Embryonic facial prominence (tissue), 1 donor: ENCODE measurements at regions not wholly inside any gene's neighbourhood (a gene's known extent, or its start where the extent isn't known, plus 50 kb on each side); places are given as distances from the start of the nearest gene placed in this dataset.
"Not testable (repeated sequence)": the region's sequence is repeated elsewhere in the genome, so short reads cannot be mapped to it uniquely, and the experiment has no call there.

Source experiments
- DNase-seq: peaks from one replicate; pipeline ENCODE4 v3.0.0-alpha.2; 2016; ENCODE audit errors: extremely low spot score

DNA sequence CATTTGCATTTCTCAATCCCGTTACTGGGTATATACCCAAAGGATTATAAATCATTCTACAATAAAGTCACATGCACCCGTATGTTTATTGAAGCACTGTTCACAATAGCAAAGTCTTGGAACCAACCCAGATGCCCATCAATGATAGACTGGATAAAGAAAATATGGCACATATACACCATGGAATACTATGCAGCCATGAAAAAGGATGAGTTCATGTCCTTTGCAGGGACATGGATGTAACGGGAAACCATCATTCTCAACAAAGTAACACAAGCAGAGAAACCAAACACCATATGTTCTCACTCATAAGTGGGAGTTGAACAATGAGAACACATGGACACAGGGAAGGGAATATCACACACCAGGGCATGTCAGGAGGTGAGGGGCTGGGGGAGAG is 630.4 kb downstream of the GATA3 start:
- not testable (repeated sequence) for DNase-seq

DNA sequence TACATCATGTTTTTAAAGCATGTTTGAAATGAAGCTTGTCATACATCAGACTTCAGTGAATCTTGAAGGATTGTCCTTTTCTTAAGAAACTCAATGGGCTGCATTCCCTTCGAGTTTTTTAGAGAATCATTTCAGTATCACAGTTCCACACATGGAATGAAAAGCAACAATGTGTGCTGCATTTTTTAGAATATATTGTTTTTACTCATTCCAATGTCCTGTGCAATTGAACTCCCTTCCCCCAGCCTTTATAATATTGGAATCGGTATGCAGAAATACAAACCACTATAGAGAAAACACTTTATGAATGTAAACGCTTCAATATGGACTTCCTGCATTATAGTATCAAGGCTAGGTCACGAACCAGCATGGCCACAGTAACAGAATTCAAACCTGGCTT is 634.4 kb downstream of the GATA3 start:
- no peak for DNase-seq

DNA sequence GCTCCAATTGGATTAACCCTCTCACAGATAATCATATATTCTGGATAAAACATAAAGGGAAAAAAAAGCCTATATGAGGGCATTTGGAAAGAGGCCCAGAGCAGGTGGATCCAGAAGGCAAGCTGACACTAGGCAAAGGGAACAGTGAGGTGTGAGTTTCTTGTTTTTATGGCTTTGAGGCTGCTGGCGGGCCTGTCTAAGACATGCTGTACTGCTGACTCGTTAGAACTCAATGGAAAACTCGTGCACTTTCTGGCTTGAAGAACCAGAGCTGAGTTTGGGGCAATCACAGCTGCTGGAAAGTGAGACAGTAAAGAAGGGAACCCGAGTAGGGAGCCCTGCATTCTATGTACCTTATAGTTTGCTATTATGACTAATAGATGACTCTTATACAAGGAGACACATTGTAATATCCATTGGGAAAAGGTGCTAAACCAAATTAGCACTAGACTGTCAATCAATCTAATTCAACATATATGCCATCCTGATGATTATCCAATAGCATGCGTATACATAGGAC is 637.1 kb downstream of the GATA3 start:
- no peak for DNase-seq

DNA sequence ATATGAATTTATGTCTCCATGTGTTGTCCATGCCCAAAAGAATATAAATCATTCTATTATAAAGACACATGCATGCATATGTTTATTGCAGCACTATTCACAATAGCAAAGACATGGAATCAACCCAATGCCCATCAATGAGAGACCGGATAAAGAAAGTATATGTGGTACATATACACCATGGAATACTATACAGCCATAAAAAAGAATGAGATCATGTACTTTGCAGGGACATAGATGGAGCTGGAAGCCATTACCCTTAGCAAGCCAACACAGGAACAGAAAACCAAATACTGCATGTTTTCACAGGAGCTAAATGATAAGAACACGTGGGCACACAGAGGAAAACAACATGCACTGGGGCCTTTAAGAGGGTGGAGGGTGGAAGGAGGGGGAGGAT is 639.1 kb downstream of the GATA3 start:
- DNase-seq: not testable (repeated sequence)

DNA sequence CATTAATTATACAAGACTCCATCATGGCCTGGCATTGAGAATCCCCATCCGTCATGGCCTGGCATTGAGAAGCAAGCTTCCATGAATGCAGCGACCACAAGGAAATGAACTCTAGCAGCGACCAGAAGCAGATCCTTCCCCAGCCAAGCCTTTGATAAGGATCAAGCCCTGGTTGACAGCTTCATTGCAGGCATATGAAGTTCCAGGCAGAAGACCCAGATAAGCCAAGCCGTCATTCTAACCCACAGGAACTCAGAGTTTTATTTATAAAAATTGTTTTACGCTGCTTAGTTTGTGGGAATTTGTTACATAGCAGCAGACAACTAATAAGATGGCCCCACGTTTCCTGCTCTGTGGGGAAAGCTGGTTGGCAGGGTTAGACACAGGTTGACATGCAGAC is 642.3 kb downstream of the GATA3 start:
- DNase-seq: no peak

DNA sequence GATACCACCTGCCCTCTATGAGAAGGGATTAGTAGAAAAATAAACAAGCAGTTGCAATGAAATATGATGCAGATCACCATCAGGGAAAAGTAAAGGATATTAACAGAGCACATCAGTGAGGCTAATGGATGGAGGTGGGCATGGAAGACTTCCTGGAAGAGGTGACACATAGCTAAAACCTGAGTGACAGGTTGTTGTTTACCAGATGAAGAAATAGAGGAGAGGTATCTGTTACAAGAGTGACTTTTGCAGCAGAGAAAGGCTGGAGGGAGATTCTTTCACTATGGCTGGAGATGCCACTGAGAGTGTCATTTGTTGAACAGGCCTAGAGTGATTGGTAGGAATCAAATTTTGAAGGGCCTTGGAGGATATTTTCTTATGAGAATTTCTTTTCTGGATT is 646.2 kb downstream of the GATA3 start:
- no peak for DNase-seq

DNA sequence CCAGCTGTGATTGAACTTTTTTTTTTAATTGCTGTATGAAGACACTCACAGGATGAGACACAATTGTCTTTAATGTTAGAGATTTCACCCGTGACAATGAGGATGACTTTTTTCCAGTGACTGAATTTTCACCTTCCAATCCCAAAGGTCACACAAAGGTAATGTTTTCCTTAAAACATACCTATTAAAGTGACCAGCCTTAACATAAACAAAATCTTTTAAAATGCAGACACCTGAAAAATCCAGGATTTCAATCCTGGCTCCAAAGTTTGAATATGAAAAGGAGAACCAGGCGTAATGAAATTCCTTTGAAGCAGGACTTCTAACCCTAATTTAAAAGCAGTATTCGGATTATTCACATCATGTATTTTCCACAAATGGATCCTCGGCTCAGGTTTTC is 647.7 kb downstream of the GATA3 start:
- DNase-seq: no peak

DNA sequence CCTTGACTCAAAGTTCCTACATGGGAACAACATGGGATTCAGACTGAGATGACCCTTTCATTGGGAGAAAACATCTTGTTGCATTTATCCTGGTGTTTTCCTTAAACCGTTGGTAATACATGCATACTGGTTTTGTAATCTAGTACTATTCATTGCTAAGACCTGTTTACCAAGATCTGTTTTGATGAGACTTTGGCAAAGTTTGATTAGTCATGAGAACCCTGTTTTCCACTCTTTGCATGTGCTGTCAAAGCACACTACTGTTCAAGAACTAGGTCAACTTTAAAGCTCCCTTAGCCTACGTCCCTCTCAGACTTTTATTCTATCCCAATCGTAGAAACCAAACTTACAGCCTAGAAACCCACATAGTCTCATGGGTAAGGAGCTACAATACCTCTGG is 650.9 kb downstream of the GATA3 start:
- no peak for DNase-seq

DNA sequence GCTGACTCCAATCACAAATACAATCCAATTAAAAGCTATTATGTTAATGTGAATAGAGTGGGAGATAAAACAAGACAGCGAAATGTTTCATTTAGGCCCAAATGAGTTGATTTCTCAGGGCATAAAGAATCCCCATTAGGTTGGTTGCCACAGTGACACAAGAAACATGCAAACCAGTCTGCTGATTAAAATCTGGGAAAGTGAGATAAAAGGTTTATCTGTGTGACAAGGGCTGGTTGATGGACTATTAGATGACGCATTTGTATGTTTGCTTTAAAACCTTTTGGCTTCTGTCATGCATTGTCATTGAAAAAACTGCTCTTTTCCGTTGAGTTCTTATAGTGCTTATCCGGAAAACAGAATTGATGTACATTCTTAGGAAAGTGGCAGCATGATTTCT is 658.2 kb downstream of the GATA3 start:
- no peak for DNase-seq

DNA sequence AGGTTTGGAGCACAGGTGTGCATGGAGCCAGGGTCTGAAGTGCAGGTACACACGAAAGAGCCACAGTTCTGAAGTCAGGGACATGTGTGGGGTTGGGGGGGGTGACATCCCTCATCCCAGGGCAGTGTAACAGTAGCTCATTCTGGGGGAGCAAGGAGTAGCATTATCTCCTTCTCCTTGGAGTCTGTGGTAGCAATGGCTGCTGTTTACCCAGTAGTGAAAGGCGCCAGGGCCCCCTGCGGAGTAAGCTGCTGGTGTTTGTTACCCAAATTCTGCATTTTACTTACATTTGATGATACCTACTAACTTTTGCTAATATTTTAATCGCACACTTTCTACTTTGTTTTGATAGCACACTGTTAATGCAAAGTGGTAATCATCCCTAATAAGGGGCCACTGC is 665.5 kb downstream of the GATA3 start:
- no peak for DNase-seq

DNA sequence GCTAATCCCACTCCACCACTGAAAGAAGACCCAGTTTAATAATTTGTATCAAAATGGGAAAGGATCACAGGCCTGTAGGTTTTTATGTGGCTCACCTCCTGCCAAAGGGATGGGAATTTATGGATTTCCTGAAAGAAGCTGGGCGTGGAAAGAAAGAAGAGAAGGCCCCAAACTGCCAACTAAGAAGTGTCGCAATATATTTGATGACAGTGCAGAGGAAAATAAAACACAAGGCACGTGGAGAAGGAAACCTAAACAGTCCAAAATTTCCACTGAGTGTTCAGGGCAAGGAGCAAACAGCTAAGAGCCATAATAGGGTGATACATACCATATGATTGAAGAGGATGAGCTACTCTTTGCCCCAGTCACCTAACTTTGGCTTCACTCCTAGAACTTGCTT is 667.2 kb downstream of the GATA3 start:
- no peak for DNase-seq

DNA sequence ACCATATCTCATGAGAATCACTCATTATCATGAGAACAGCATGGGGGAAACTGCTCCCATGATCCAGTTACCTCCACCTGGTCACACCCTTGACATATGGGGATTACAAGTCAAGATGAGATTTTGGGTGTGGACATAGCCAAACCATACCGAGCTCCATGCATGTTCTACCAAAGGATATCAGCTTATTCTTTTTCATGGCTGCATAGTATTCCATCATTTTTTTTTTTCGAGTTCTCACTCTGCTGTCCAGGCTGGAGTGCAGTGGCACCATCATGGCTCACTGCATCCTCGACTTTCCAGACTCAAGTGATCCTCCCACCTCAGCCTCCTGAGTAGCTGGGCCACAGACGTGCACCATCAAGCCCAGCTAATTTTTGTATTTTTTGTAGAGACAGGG is 668.3 kb downstream of the GATA3 start:
- no peak for DNase-seq

DNA sequence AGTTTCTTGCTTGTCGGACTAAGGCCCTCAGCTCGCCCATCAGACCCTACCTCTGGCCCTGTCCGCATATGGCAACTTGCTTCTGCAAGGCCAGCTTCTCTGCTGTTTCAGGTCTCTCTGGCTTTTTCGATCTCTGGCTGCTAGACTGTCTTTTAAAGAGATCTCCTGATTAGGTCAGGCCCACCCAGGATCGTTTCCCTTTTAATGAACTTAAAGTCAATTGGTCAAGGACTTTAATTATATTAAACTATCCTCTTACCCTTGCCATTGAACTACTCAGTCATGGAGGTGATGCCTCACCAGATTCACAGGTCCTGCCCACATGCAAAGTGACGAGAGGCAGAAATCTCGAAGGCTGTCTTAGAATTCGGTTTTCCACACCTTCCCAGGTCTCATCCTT is 670.9 kb downstream of the GATA3 start:
- DNase-seq: no peak

DNA sequence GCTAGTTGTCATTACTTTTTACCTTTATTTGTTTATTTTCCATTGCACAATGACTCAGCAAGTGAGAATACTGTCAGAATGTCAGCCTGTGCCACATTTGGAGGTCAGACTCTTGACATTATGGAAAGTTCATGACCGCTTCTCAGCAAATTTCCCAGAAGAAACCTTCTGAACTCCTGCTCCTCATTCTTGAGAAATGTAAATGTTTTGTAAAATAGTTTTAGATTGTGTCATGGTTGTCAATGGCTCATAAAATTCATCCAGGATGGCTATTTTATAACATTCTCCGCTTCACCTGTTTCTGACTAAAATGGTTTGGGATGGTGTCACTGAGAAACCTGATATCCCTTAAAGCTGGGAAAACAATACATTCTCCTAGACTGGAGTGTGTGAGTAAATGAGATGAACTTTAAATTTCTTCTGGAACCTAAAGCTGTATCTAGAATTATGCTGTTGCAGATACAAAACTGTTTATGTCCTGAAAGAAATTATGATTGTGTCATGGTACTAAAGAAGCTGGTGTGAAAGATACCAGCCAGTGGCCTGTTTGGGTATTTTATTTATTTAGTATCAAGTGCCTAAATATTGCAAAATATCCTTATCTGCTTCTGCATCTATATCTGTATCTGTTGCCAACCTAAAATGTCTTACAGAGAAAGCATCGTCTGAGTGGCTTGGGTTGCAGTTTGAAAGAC is 671.7 kb downstream of the GATA3 start:
- DNase-seq: no peak

DNA sequence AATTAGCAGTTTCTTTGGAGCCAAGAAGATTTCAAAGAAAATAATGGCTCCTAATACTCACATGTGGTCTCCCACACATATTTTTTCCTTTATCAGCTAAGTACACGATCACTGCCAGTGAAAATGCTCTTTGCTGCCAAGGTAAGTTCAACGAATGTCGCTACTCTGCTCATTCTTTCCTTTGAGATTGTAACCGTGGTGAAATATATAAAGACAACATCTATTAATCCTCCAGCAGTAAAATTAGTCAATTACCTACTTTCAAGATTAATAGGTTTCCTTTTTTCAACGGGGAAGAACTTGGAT is 672.2 kb downstream of the GATA3 start:
- no peak for DNase-seq

DNA sequence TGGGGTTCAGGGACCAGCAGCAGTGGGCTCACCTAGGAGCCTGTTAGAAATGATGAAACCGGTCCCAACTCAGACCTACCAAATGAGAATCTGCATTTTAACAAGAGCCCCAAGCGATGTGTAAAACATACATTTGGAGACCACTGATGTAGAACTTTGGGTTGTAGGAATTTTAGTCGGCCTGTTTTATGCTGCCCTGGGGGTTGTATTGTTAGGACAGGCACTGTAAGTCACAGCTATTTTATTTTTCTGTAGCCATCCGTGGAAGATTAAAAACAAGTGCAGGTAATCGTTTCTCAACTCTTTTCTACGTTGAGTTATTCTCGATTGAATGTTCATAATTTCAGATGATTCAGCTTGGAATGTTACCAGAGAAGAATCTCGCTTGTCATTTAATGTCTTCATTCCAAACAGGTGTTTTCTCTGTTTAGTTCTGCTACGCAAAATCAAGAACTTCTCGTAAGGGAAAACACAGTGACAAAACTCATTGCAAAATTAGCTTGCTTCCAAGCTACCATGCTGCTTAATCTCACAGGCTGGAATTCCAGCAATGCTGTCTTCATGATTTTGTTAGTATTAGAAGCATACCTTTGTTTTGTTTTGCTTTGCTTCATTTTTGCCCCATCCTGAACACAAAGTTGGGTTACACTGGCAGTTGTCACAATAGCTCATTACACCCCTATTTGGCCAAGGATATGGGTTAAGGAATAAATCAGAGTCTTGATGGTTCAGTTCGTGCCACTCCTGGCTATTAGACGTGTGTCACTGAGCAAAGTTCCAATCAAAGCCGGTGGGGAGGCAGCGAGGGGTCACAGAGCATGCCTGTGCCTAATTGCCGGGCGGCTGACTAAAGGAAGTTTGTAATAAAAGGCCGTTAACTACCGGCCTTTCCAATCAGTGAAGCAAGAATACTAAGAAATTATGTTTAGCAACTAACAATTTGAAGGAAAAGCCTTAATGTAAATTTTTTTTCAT is 676.9 kb downstream of the GATA3 start:
- no peak for DNase-seq

DNA sequence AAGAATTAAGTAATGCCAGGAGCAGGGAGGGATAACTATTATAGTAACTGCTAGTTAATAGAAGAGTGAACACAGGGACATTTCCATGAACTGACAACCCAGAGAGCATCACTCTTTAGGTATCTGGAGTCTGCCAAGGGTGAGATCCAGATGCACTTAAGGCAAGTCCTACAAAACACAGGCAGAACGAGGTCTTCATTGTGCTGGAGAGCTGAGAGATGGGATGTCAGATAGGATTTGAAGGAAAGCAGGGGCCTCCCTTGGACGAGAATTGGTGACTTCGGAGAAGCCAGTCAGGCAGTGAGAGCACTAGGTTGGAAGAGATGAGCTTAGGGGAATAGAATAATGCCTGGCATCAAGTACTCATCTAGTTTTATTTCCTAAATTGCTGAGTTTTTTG is 684.5 kb downstream of the GATA3 start:
- DNase-seq: no peak

DNA sequence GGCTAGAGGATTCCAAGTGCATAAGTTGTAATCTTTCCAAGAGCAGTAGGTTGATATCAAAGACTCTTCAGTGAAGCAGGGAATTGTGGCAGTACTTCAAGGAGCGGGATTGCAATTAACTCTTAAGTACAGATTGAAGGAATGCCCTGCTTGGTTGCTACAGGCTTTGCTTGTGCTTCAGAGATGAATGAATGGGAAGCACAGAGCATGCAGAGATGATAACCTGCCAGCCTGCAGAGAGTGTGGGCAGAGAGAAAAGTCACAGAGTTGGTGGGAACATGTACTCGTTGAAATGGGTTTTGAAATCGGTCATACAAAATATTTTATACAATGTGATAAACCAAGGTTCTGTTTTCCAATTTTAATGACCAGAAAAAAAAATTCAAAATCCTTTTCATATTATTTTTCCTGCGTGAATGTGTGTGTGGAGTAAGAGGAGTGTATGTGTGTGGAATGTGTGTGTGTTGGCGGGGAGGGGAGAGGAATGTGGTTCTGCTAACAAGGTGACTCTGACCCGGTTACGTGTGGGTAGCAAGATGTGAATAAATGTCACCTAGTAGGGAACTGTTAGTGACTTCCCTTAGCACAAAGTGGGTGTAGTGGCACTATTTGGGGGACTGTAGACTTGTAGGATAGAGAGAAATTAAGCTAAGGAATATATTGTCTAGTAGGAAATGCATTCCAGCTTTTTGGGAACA is 697.8 kb downstream of the GATA3 start:
- no peak for DNase-seq

DNA sequence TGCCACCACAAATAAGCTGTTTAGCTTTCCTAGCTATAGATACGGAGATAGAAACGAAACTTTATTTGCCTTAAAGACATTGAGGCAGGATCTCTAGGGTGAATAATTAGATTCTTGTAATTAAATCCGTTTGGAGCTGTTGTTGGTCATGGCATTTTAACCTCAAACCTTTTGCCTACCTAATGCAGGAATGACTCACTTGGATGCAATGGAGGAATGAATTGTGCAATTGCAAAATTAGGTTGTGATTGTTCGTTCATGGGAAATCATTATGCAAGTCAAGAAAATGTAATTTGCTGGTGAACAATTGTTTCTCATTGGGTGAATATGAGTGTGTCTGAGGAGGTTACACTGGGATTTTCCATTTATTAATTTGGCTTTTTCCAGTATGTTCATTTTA is 703.5 kb downstream of the GATA3 start:
- DNase-seq: no peak

DNA sequence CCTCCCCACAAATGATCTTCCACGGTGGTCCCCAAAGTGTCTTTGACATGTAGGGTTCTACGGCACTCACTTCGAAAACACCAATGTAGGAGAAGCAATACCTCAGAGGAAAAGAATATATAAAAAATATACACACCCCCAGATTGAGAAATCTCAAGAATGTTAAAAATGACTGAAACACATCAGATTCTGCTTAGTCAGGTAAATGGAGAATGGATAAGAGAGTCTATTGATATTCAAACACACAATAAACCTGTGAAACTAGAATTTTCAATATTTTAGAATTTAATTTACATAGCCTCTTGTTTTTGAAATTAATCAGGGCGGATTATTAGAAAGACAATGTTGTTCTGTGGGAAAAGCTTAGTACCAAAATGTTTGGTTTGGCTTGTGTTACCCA is 712.4 kb downstream of the GATA3 start:
- DNase-seq: no peak

DNA sequence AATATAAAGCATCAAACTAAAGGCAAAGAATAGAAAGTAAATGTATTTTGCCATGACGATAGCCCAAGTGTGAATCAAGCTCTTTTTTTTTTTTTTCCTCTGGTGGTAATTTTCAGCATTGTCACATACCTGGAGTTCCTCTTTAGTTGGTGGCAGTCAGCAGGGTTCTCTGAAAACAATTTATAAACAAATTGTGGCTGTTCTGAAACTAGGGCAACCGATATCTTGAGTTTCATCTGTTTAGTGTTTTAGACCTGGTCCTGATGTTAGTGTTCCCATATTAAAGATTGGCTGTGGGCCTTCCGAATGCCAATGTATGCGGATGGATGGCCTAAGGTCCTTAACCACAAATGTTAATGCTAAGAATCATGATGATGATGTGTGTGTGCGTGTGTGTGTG is 713.1 kb downstream of the GATA3 start:
- DNase-seq: no peak

DNA sequence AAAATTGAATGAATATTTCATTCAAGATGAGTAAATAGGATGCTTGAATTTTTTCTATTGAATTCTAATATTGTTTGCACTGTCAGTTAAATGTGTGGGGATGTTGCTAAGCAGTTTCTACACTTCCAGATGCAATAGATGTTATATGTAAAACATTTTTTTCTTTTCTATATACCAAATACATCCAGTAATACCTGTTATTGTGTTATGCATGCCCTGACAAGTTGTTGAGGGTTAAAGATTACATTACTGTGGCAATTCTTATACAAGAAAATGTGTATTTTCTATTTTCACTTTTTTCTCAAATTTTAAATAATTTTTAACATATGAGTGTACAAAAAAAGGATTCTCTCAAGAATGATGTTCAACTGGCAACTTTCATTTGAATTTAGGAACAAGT is 713.9 kb downstream of the GATA3 start:
- DNase-seq: no peak

DNA sequence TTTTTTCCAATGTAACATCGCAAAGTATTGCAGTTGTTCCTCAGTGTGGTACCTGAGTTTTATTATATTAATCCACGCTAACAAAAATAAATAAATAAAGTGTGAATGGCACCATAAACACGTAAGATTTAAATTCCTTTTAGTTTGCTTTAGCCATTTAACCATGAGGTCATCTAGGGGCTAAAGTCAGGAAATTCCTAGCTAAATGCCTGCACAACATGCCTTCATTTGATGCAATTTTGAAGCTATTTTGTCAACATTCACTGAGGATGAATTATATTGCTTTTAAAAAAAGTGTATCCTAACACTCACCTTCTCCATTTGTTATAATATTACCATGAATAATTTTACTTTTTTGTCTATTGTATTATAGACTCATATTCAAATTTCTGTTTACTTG is 714.4 kb downstream of the GATA3 start:
- DNase-seq: no peak
